Neutrophil (primary cell): ENCODE measurements at regions not wholly inside any gene's neighbourhood (a gene's known extent, or its start where the extent isn't known, plus 50 kb on each side); places are given as distances from the start of the nearest gene placed in this dataset.

Experiments
- H3K27ac ChIP-seq: fragments of 200-600 bp; sonication (generic); 2 replicates; pipeline ENCODE4 v1.5.1; 2016; ENCODE audit warnings: mild to moderate bottlenecking, moderate library complexity
- H3K27me3 ChIP-seq: fragments of 200-600 bp; sonication (generic); 2 replicates; pipeline ENCODE4 v1.6.0; 2016; ENCODE audit warnings: mild to moderate bottlenecking
- H3K36me3 ChIP-seq: fragments of 200-600 bp; sonication (generic); 2 replicates; pipeline ENCODE4 v1.5.1; 2017
- H3K4me1 ChIP-seq, 2 experiments: fragments of 200-600 bp in 1 of 2; sonication (generic) in 1 of 2; 1 replicate in 1 of 2; 2 replicates in 1 of 2; pipeline versions ENCODE4 v1.5.1 to v1.6.1; 2013 to 2016; ENCODE audit warnings: low read depth in 1 of 2, low read length in 1 of 2, mild to moderate bottlenecking in 1 of 2, moderate library complexity in 1 of 2; ENCODE audit not compliant: control insufficient read depth in 1 of 2, insufficient read depth in 1 of 2
- H3K4me3 ChIP-seq, 2 experiments: fragments of 200-600 bp in 1 of 2; sonication (generic) in 1 of 2; 1 replicate in 1 of 2; 2 replicates in 1 of 2; pipeline ENCODE4 v1.5.1; 2013 to 2016; ENCODE audit warnings: low read depth in 1 of 2, low read length in 1 of 2, mild to moderate bottlenecking in 1 of 2, moderate library complexity in 1 of 2
- H3K9me3 ChIP-seq: fragments of 200-600 bp; sonication (generic); 2 replicates; pipeline ENCODE4 v1.5.1; 2016
- CTCF ChIP-seq: fragments of 200-600 bp; sonication (generic); IDR thresholded peaks from 2 replicates; pipeline ENCODE4 v1.5.1; 2016; ENCODE audit warnings: antibody characterized with exemption

GRCh38 chr15:81484086-81484955 lies 110.3 kb upstream of the TMC3 start:
- Histone ChIP-seq H3K36me3 (no peaks in the 10 kb centered on the region), H3K27ac (no peak overlapping the region), H3K4me1 (no peaks in the 10 kb centered on the region), H3K27me3 (no peaks in the 10 kb centered on the region), H3K4me3 (no peak overlapping the region), H3K9me3 (no peaks in the 10 kb centered on the region)
- TF ChIP-seq CTCF = no peak

GRCh38 chr15:81483496-81483895 lies 109.5 kb upstream of the TMC3 start:
- Histone ChIP-seq H3K36me3 (no peaks in the 10 kb centered on the region), H3K4me1 (no peaks in the 10 kb centered on the region), H3K9me3 (no peaks in the 10 kb centered on the region), H3K27ac (no peak overlapping the region), H3K4me3 (no peak overlapping the region), H3K27me3 (no peaks in the 10 kb centered on the region)
- no peak for TF ChIP-seq CTCF

GRCh38 chr15:81481346-81481745 lies 107.3 kb upstream of the TMC3 start:
- no peak for TF ChIP-seq CTCF
- Histone ChIP-seq H3K27ac (no peak overlapping the region), H3K27me3 (no peaks in the 10 kb centered on the region), H3K36me3 (no peaks in the 10 kb centered on the region), H3K9me3 (no peaks in the 10 kb centered on the region), H3K4me3 (no peak overlapping the region), H3K4me1 (no peaks in the 10 kb centered on the region)

- Histone ChIP-seq H3K9me3 (no peaks in the 10 kb centered on the region), H3K36me3 (no peaks in the 10 kb centered on the region), H3K4me1 (no peaks in the 10 kb centered on the region), H3K27ac (no peak overlapping the region), H3K27me3 (no peaks in the 10 kb centered on the region), H3K4me3 (no peak overlapping the region)
- TF ChIP-seq CTCF = peak; percentile 85
Measured at GRCh38 chr15:81480645-81481053, 106.6 kb upstream of the TMC3 start.

- no peak overlapping the region for H3K27ac ChIP-seq
- no peaks in the 10 kb centered on the region for H3K36me3 ChIP-seq
- no peak overlapping the region for H3K4me3 ChIP-seq
- no peaks in the 10 kb centered on the region for H3K4me1 ChIP-seq
- no peak for TF ChIP-seq CTCF
- H3K27me3 ChIP-seq = no peaks in the 10 kb centered on the region
- H3K9me3 ChIP-seq = no peaks in the 10 kb centered on the region
Measured at GRCh38 chr15:81478354-81478753, 104.3 kb upstream of the TMC3 start.
